ENCODE measurements at regions not wholly inside any gene's neighbourhood (a gene's known extent, or its start where the extent isn't known, plus 50 kb on each side); places are given as distances from the start of the nearest gene placed in this dataset.

GRCh38 chr4:186948361-186949242, 224.9 kb upstream of the FAT1 start:
- ATAC-seq (ENCODE audit: low read depth) (no peak), DNase-seq (no peak)
- intact Hi-C loops (cut with micrococcal nuclease): no loop called here
- Mint-ChIP-seq H3K4me1 (no peaks in the 10 kb centered on the region), H3K27ac (no peak overlapping the region), H3K27me3 (no peaks in the 10 kb centered on the region), H3K4me3 (no peak overlapping the region), H3K36me3 (ENCODE audit: low read depth) (no peaks in the 10 kb centered on the region), H3K9me3 (peaks cover 5% of the 10 kb centered on the region)
- no peak for TF ChIP-seq CTCF (IDR thresholded peaks at IDR 0.05)
- CTCF ChIA-PET: no interaction called here
- POLR2A ChIA-PET: no interaction called here

- ChIA-PET POLR2A (no interaction called here), CTCF (no interaction called here)
- H3K4me3 Mint-ChIP-seq: no peak overlapping the region
- peaks cover 3% of the 10 kb centered on the region for H3K9me3 Mint-ChIP-seq
- ATAC-seq (ENCODE audit: low read depth): no peak
- no peaks in the 10 kb centered on the region for H3K27me3 Mint-ChIP-seq
- no peaks in the 10 kb centered on the region for H3K36me3 Mint-ChIP-seq (ENCODE audit: low read depth)
- no peak for TF ChIP-seq CTCF (IDR thresholded peaks at IDR 0.05)
- intact Hi-C loops (cut with micrococcal nuclease): no loop called here
- no peak overlapping the region for H3K27ac Mint-ChIP-seq
- H3K4me1 Mint-ChIP-seq: no peaks in the 10 kb centered on the region
- no peak for DNase-seq
These were observed 226.2 kb upstream of the FAT1 start for GRCh38 chr4:186949847-186950246.

- intact Hi-C loops (cut with micrococcal nuclease): no loop called here
- H3K9me3 Mint-ChIP-seq: no peaks in the 10 kb centered on the region
- H3K27ac Mint-ChIP-seq: no peak overlapping the region
- no peaks in the 10 kb centered on the region for H3K27me3 Mint-ChIP-seq
- ChIA-PET CTCF (no interaction called here), POLR2A (no interaction called here)
- H3K4me3 Mint-ChIP-seq: no peak overlapping the region
- no peaks in the 10 kb centered on the region for H3K4me1 Mint-ChIP-seq
- ATAC-seq (ENCODE audit: low read depth) (no peak), DNase-seq (no peak)
- H3K36me3 Mint-ChIP-seq (ENCODE audit: low read depth): no peaks in the 10 kb centered on the region
- no peak for TF ChIP-seq CTCF (IDR thresholded peaks at IDR 0.05)
These were observed 229.1 kb upstream of the FAT1 start for GRCh38 chr4:186952709-186953108.

GRCh38 chr4:186953599-186954260, 230.1 kb upstream of the FAT1 start:
- ATAC-seq (ENCODE audit: low read depth) (no peak), DNase-seq (no peak)
- no peak for TF ChIP-seq CTCF (IDR thresholded peaks at IDR 0.05)
- POLR2A ChIA-PET: no interaction called here
- H3K36me3 Mint-ChIP-seq (ENCODE audit: low read depth): no peaks in the 10 kb centered on the region
- H3K4me3 Mint-ChIP-seq: no peak overlapping the region
- intact Hi-C loops (cut with micrococcal nuclease): no loop called here
- no peaks in the 10 kb centered on the region for H3K27me3 Mint-ChIP-seq
- H3K9me3 Mint-ChIP-seq: no peaks in the 10 kb centered on the region
- CTCF ChIA-PET: no interaction called here
- no peaks in the 10 kb centered on the region for H3K4me1 Mint-ChIP-seq
- H3K27ac Mint-ChIP-seq: no peak overlapping the region

GRCh38 chr4:186954509-186954908, 230.9 kb upstream of the FAT1 start:
- intact Hi-C loops (cut with micrococcal nuclease): no loop called here
- Mint-ChIP-seq H3K36me3 (ENCODE audit: low read depth) (no peaks in the 10 kb centered on the region), H3K4me1 (no peaks in the 10 kb centered on the region), H3K27me3 (no peaks in the 10 kb centered on the region), H3K27ac (no peak overlapping the region), H3K4me3 (no peak overlapping the region), H3K9me3 (no peaks in the 10 kb centered on the region)
- ATAC-seq (ENCODE audit: low read depth) (no peak), DNase-seq (no peak)
- ChIA-PET POLR2A (no interaction called here), CTCF (no interaction called here)
- no peak for TF ChIP-seq CTCF (IDR thresholded peaks at IDR 0.05)
